HG03460 (cell line): ENCODE measurements at regions not wholly inside any gene's neighbourhood (a gene's known extent, or its start where the extent isn't known, plus 50 kb on each side); places are given as distances from the start of the nearest gene placed in this dataset.
"Not testable (repeated sequence)": the region's sequence is repeated elsewhere in the genome, so short reads cannot be mapped to it uniquely, and the experiment has no call there.

Experiments
- ATAC-seq: cut with Tn5 transposase; IDR thresholded peaks from one replicate; pipeline ENCODE4 v1.9.1; 2021; ENCODE audit not compliant: unreplicated experiment

DNA sequence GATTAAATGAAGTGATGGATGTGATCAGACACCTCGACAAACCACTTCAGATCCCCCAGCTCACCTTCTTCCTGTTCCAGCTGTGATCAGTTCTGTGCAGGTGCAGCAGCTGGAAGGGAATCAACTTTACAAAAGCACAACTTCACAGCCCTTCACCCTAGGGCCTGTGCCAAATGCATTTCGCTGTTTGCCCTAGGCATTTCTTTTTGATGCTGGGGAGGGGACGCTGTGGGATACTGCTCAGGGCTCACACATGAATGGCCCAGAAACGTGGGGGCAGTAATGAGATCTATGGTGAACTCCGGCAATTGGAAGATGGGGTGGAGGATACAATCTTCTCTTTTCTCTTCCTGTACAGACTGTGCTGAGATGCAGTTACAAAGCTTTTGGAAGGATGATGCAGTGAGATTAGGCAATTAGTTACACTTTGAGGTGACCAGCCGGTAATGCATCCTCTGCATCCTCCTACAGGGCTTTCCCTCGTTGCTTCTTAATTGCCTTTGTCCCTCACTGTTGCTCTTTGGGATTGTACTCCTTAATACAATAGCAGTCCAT lies 215.1 kb upstream of the PITX2 start:
- ATAC-seq: no peak

DNA sequence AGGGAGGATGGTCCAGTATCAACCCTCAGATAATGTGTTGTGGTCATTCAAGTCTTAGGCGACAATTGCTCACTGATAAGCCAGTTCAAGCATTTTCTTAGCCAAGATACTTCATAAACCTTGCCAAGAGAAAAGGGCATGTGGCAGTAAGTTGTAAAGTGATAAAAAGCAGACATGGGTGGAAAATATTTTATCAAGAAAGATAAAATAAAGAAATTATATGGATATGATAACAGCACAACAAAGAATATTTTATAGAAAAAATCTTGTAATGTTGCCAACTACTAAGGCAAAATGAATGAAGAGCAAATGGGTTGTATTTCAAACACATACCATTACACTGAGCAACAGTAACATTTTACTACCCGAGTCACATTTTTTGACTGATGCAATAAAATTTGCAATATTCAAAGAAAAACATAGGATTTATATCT lies 217.4 kb upstream of the PITX2 start:
- no peak for ATAC-seq

DNA sequence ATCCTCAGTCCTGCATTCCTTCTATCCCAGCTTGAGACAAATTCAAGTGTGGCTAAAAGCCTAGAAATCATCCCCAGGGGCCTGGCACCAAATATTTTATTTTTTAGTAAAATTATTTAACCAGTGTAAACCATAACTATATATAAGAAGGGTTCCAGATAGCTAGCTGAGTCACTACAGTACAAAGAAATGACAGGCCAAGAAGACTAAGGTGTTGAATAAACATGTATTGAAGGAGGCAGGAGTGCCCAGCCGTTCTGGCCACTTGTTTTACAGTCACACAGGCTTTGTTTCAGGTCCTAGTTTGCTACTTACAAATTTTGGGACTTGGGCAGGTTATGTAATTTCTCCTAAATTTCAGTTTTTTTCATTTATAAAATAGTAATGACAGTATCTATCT lies 225.9 kb upstream of the PITX2 start:
- no peak for ATAC-seq

DNA sequence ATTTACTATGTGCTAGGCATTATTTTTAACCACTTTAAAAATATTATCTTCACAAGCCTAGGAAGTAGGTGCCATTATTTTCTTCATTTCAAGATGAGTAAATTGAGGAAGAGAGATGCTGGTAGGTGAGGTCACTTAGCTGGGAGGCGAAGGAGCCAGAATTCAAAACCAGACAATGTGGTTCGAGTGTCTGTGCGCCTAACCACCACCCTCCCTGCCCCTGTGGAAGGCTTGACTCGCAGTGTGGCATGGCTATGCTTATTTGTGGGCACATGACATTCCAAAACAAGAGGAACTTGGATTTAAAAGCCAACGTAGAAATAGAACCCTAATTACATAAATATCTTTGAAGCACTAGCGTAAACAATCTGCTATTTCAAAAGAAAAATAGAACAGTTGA lies 226.6 kb upstream of the PITX2 start:
- no peak for ATAC-seq

DNA sequence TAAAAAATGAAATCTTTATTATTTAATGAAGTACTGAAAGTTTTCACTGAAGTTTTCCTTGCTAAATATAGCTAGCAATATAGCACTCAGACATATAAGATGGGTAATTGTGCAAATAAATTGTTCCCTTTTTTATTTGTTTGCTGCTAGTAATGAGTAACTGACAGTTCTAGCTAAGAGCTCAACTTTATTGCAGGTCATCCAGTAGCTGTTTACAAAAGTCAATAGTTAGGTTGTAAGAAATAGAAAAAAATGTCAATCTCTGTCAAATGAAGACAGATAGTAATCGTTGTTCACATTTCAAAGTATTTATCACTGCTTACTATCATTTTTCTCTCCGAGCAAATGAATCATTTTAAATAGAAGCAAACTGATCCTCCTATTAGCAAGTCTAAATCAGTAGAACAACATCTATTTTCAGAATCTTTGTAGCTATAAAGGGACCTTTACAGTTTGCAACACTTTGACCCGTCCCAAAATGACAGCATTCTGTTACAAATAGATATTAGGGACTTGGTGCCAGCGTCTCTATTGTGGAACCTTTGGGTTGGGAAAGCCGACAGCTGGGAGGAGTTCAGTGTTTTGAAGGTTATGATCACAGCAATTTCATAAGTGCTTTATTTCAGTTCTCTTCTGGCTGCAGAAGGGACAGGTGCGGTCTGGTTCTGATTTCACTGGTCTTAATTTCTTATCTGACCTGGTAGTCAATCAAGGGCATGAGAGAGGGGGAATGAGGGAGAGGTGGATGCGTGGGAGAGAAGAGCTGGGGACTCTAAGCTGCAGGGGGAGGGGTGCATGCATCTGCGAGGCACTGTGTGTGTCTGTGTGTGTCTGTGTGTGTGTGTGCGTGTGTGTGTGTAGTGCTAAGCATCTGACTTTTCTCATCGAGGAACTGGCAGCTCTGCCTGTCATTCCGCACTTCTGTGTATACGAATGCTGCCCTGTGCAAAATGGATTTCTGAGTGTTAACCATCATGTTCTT lies 227.9 kb upstream of the PITX2 start:
- ATAC-seq: no peak

DNA sequence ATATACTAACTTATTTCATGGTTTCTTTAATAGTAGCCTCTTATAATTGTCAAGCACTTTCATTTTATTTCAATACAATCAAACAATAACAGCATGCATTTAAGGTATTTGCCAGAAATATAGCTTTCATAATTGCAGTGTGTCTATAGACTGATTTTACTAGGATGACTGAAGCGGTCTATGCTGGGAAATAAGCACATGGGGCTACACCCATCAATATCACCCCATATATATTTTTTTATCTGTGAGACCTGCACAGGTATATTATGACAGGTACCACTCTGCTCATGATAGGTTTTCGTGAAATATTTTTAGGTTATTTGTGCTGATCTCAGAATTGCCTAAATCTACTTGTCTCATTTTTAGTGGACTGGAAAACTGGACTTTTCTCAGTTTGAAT lies 229.1 kb upstream of the PITX2 start:
- ATAC-seq: no peak

DNA sequence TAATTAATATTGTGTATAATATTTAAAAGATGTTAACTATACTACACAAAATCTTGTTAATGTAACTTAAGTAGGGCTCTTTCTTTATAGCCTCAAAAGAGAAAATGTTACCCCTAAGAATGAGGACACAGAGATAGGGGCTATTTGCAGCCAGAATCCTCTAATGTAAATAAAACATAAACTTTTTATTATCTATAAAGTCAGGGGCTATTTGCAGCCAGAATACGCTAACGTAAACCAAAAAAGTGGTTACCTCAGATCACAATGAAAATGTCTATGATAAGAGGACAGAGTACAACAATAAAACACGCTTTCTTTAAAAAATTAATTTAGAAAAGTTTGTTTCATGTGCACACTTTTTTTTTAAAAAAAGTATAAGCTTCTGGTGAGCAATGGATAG lies 229.9 kb upstream of the PITX2 start:
- ATAC-seq: no peak

DNA sequence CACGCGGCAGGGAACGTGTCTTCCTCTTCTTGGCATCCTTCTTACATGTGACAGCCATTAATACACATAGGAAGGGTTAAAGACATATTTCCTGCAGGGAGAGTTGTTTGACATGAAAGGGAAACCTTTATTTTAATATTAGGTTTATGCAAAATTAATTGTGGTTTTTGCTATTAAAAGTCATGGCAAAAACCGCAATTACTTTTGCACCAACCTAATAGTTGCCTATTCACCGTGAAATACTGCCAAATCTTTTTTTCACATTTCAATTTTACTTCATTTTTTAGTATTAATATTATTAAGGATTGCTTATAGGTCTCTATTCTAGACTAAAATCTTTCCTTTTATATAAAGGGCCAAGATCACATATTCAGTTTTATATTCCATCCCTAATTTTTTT lies 230.4 kb upstream of the PITX2 start:
- no peak for ATAC-seq

DNA sequence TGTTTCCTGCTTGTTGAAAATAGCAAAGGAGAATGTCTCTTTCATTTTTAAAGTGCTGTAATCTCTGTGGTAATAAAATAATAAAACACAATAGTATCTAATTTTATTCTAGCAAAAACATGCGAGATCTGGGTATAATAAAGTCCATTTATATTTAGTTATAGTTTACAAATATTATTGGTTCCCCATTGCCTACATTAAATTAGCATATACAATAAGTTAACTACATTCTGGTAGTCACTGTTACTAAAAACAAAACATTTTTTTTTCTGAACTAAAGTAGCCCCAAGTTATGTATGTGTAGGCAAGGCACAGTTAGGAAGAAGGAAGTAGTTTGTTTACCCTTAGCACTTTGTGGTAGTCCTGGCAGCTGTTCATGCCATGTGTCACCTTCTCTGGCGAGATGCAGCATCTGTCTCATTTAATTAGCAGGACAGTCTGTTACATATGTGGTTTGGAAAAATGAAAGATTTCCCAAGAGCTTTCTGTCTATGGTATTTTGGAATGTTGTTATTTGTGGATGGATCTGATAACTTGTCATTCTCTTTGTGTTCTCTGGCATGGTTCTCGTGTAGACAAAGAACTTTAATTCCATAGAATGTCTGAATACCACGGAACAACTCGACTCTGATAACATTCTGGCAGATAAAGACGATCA lies 231.3 kb upstream of the PITX2 start:
- ATAC-seq: no peak

DNA sequence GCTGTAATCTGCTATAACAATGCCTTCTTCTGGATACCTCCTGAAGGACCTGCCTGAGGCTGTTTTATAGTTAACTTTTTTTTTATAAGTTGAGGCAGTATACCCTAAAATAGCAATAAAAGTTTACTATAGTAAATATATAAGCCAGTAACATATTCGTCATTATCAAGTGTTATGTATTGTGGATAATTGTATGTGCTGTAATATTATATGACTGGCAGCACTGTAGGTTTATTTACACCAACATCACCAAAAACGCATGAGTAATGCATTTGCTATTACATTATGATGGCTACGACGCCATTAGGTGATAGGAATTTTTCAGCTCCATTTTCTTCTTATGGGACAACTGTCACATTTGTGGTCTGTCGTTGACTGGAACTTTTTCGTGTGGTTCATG lies 237.2 kb upstream of the PITX2 start:
- ATAC-seq: no peak

DNA sequence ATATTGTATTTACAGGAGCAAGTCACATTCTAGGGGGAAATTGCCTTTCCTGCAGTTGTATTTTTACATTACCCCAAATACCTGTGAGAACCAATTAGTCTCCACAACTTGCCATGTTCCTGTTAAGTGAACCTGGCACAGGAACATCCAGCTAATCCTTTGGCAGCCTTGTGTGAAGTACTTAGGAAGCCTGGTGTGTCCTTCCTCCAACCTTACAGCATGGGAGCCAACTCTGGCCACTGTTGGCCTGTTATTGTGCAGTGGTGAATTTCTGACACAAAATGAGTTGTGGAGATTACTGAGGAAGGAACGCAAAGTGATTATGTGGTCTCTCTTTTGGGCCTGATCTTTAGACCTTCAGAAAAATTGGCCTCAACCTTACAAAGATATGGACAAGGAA lies 238.0 kb upstream of the PITX2 start:
- ATAC-seq: no peak

DNA sequence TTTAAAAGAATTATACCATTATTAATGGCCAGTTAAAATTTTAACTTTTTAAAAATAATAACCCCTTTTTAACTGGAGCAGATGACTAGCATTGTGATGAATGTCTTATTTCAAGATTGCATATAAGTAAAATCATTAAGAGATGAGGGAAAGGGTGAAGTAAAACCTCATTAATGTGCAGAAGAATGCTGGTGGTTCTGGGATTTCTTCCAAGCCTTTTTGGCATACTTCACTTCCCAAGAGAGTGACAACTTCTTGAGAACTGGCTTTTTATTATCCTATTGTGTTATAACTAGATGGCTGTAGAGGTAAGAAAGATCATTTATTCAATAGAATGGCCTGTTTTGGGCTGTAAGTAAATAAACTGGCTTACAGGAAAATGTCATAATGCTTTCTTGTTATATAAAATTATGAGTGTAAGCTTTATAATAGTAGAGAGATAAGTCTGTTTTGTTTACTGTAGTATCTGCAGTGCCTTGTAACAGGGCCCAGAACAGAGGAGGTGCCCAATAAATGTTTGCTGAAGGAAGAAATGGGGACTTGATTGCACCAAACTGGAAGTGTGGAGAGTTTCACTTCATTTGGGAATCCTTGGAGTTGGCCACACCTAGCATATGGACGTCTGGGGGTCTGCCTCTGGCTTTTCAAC lies 242.9 kb upstream of the PITX2 start:
- ATAC-seq: no peak

DNA sequence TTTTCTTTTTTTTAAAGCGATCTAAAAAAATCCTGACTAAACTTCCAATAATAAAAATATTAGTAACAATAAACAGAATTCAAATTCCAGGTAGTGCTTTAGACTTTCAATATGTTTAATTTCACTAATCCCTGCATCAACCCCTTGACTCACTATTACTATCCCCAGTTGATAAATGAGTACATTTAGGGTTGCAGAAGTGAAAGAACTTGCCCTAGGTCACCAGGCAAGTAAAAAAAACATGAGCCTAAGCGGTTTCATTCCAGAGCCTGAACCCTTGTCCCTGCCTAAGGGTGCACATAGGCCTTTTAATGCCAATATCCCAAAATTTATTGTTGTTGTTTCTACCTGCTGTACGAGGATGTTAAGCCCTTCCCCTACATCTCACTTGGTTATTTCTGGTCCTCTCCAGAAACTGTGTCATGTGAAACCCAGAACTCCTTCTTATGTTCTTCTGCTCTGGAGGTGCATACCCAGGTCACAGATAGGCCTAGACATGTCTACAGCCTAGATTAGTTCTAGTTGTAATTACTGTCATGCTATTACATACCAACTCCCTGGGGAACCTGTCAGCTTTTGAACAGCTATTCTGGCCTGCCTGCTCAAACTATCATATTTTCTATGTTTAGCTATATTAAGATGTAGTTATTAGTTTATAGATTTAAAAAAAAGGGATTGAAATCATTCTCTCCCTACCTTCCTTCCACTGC lies 244.5 kb upstream of the PITX2 start:
- peak; percentile 62 for ATAC-seq

DNA sequence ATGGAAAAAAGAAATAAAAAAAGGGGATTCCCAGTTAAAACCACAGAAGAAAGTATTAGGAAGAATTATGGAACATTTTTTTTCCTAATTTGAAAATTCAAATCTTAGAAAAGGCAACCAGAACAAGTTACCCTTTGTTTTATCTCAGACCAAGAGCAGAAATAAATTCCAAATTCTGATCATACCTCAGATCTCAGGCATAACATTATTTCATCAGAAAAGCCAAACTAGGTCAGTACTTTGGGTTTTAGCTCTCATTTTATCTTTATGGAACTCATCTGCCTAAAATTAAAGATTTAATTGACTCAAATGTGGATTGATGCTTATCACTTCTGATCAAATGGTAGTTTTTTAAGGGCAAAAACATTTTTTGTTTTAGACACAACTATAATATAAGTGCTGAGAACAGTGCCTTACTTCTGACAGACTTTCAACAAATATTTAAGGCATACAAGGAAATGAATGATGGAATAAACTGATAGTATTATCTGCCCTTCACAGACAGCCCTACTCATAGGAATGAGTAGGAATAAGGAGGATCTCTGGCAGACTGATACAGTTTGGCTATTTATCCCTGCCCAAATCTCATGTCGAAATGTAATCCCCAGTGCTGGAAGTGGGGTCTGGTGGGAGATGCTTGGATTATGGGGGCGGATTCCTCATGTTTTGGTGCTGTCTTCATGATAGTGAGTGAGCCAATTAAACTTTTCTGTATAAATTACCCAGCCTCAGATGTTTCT lies 245.3 kb upstream of the PITX2 start:
- ATAC-seq: no peak

DNA sequence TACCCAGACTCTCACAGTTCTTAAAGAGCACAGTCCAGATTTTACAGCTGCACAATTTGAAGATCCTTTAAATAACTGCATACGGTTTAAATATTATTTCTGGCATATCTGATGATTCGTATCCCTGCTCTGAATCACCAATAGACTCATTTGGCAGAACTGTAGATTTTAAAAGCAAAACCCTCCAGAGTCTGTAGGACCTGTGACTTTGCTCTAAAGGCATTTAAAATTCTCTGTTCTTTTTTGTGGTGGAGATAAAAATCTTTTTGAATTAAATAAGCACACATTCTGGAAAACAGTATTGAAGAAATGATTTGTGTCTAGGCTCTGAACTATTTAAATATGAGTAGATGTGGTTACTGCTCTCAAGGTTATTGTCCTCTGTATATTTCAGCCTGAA lies 246.2 kb upstream of the PITX2 start:
- ATAC-seq: no peak

DNA sequence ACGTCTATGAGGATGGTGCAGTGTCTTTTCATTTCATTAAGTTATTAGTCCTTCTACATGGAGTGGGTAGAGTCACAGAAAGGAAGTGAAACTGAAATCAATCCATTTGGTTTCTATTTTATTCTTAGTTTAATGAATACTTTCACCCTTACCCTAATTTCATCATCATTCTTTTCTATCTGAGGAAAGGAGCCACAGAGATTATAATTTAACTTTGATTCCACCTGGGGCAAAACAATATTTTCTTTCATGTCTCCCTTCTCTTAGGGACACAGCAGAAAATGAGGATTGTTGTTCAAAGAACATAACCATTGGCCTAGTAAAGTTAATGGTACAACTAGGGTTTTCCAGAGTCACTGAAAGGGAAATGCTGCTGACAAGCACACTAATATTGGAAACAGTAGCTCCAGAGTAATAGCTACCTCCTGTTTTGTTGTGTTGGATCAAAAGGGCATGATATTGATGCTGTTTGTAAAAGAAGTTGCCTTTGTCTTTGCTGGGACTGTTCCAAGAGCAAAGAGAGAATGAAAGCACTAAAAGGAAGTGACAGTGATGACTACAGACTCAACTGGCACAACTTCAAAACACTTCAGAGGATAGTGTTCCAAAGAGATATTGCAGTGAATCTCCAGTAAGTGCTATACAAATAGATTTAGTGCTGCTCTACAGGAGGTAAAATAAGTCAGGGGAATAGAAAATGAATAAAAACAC lies 247.1 kb upstream of the PITX2 start:
- ATAC-seq: peak; percentile 86

DNA sequence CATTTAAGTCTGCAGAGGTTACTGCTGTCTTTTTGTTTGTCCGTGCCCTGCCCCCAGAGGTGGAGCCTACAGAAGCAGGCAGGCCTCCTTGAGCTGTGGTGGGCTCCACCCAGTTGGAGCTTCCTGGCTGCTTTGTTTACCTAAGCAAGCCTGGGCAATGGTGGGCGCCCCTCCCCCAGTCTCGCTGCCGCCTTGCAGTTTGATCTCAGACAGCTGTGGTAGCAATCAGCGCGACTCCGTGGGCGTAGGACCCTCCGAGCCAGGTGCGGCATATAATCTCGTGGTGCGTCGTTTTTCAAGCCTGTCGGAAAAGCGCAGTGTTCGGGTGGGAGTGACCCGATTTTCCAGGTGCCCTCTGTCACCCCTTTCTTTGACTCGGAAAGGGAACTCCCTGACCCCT lies 253.3 kb upstream of the PITX2 start:
- not testable (repeated sequence) for ATAC-seq

DNA sequence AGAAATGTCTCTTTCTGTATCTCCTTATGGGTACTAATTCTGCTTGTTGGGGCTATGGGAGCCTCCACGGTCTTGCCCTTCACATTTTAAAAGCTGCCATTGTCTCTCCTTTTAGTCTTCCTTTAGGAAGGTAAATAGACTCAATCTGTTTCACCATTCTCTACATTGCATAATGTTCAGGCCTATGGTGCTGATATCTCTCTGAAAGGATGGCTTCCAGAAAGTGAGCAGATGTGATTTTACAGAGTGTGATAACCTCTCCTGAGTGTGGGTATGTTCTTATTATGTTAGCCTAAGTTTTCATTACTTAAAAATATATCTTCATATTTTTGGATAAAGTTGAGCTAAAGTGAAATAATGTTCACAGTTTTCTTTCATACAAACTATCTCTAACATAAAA lies 254.0 kb upstream of the PITX2 start:
- no peak for ATAC-seq

DNA sequence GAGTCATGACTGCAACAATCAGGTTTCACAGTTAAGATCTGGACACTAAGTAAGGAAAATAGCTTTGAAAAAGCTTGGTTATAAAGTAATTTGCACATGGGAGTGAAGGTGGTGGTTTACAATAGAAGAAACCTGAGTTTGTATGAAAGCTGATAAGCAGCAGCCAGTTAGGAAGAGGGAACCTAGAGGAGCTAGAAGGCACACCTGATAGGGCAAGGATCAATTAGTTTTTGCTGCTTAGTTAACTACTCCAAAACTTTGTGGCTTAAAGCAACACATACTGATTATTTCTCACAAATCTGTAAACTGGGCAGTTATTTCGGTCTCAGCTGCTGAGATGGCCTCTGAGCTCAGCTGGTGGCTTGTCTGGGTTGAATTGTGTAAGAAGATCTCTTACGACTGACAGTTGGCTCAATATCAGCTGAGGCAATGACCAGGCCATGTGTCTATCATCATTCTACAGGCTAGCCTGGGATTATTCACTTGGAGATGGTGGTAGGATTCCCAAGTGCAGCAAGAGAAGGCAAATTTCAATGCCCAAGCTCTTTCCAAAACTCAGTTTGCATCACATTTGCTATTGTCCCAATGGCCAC lies 255.0 kb upstream of the PITX2 start:
- ATAC-seq: no peak
